GM12872 (cell line): ENCODE measurements at regions not wholly inside any gene's neighbourhood (a gene's known extent, or its start where the extent isn't known, plus 50 kb on each side); places are given as distances from the start of the nearest gene placed in this dataset.
A peak's percentile ranks its signal among the peaks of the same experiment; 100 is the strongest.

Experiments
- TF ChIP-seq, protein P1 (sequence below): IDR thresholded peaks from 3 replicates; pipeline ENCODE4 v1.5.1; 2011; ENCODE audit warnings: low read depth, mild to moderate bottlenecking, low read length, moderate library complexity; ENCODE audit not compliant: insufficient read depth

- TF ChIP-seq, protein P1, sequence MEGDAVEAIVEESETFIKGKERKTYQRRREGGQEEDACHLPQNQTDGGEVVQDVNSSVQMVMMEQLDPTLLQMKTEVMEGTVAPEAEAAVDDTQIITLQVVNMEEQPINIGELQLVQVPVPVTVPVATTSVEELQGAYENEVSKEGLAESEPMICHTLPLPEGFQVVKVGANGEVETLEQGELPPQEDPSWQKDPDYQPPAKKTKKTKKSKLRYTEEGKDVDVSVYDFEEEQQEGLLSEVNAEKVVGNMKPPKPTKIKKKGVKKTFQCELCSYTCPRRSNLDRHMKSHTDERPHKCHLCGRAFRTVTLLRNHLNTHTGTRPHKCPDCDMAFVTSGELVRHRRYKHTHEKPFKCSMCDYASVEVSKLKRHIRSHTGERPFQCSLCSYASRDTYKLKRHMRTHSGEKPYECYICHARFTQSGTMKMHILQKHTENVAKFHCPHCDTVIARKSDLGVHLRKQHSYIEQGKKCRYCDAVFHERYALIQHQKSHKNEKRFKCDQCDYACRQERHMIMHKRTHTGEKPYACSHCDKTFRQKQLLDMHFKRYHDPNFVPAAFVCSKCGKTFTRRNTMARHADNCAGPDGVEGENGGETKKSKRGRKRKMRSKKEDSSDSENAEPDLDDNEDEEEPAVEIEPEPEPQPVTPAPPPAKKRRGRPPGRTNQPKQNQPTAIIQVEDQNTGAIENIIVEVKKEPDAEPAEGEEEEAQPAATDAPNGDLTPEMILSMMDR: no peak
Measured at GRCh38 chr20:4457566-4458543, 208.8 kb upstream of the ADRA1D start.

DNA sequence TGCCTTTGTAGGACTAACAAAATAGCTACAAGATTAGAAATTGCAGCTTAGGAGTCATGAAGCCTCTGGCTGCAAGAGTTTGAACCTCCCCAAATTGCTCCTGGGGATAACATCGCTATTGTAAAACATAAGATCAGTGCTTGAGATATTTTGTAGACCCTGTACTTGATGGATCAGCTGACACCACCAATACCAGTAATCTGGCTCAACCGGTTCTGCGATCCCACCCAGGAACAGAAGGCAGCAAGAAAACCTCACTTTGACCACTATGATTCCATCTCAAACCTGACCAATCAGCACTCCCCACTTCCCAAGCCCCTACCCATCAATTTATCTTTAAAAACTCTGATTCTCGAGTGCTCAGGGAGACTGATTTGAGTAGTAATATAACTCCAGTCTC lies 206.9 kb upstream of the ADRA1D start:
- TF ChIP-seq, protein P1: no peak

- TF ChIP-seq, protein P1: no peak
Measured at GRCh38 chr20:4455301-4455701, 206.2 kb upstream of the ADRA1D start.

GRCh38 chr20:4454111-4454510 lies 205.0 kb upstream of the ADRA1D start:
- TF ChIP-seq, protein P1: no peak

DNA sequence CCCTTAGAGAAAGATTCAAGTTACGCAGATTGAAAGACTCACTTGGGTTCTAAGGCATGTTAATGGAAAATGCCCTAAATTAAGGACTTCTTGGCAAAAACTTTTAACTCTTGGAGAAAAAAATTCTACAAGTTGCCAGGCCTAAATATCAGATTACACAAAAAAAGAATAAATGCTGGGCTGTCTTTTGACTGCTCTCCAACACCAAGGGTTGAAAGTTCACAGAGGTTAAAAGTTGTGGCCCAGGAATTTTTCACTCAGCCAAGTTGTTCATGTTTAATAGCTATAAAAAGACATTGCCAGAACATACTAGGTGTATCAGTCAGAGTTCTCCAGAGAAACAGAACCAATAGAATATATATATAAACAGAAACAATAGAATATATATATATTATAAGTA lies 204.3 kb upstream of the ADRA1D start:
- TF ChIP-seq, protein P1: no peak

DNA sequence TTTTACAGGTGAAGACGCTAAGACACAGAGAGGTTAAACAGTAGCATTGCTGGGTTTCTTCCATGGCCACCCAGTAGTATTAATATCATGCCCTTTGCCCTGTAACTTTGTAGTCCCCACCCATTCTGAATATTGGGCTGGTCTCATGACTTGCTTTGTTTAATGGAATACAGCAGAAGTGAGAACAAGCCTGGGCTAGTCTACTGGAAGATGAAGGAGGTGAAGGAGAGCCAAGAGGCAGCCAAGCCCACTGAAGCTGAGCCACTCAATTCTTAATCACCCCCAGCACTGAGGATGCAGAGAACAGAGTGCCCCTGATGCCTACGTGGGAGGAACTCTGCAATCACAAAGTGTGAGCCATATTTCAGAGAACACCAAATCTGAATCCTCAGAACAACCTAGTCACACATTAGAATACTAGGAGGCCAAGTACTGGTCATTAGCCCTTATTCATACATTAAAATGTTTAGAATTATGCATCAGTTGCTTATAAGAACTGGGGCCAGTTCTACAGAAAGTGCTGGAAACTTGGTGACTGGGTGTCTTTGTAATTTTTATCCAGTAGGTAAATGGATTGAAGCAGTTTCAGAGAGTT lies 202.5 kb upstream of the ADRA1D start:
- TF ChIP-seq, protein P1: no peak

GRCh38 chr20:4449957-4450715 lies 201.0 kb upstream of the ADRA1D start:
- TF ChIP-seq, protein P1: peak; percentile 14; the same call in 1 of the 3 replicates
